Sigmoid colon (tissue), 4 donors: ENCODE measurements at regions not wholly inside any gene's neighbourhood (a gene's known extent, or its start where the extent isn't known, plus 50 kb on each side); places are given as distances from the start of the nearest gene placed in this dataset.
"Not testable (repeated sequence)": the region's sequence is repeated elsewhere in the genome, so short reads cannot be mapped to it uniquely, and the experiment has no call there.

Experiments used
- EP300 ChIP-seq, 4 donors: sonication (generic); formaldehyde crosslinking; IDR thresholded peaks; one replicate each; pipeline ENCODE4 v1.6.1; 2017; ENCODE audit warnings: antibody characterized with exemption in 4 of 4
- POLR2A ChIP-seq, 2 donors: fragments of 450-650 bp; IDR thresholded peaks; one replicate each; pipeline ENCODE4 v1.6.1; 2016; ENCODE audit warnings: antibody characterized with exemption in 2 of 2, mild to moderate bottlenecking in 2 of 2, moderate library complexity in 2 of 2
- TF ChIP-seq, protein P1 (sequence below), 4 experiments: fragments of 450-650 bp in 3 of 4; fragments of 200-600 bp in 1 of 4; IDR thresholded peaks; one replicate each; pipeline ENCODE4 v1.5.1; 2016 to 2019; ENCODE audit warnings: antibody characterized with exemption in 4 of 4, mild to moderate bottlenecking in 3 of 4, moderate library complexity in 2 of 4

GRCh38 chr7:112922546-112922945 is 132.4 kb upstream of the TMEM168 start:
- TF ChIP-seq, protein P1, sequence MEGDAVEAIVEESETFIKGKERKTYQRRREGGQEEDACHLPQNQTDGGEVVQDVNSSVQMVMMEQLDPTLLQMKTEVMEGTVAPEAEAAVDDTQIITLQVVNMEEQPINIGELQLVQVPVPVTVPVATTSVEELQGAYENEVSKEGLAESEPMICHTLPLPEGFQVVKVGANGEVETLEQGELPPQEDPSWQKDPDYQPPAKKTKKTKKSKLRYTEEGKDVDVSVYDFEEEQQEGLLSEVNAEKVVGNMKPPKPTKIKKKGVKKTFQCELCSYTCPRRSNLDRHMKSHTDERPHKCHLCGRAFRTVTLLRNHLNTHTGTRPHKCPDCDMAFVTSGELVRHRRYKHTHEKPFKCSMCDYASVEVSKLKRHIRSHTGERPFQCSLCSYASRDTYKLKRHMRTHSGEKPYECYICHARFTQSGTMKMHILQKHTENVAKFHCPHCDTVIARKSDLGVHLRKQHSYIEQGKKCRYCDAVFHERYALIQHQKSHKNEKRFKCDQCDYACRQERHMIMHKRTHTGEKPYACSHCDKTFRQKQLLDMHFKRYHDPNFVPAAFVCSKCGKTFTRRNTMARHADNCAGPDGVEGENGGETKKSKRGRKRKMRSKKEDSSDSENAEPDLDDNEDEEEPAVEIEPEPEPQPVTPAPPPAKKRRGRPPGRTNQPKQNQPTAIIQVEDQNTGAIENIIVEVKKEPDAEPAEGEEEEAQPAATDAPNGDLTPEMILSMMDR (IDR thresholded peaks at IDR 0.05): not testable (repeated sequence)
- not testable (repeated sequence) for TF ChIP-seq POLR2A, EP300 (IDR thresholded peaks at IDR 0.05)
